Neural cell (in vitro differentiated cells): ENCODE measurements at regions not wholly inside any gene's neighbourhood (a gene's known extent, or its start where the extent isn't known, plus 50 kb on each side); places are given as distances from the start of the nearest gene placed in this dataset.

Experiments
- EZH2 ChIP-seq: fragments of 200-600, 300-800 bp; shearing (Covaris generic), sonication (generic); IDR thresholded peaks from 2 replicates; pipeline ENCODE4 v1.6.1; 2014; ENCODE audit warnings: antibody characterized with exemption, low read length, borderline replicate concordance, mild to moderate bottlenecking; ENCODE audit not compliant: insufficient read depth, poor library complexity, severe bottlenecking
- POLR2AphosphoS5 ChIP-seq: IDR thresholded peaks from 2 replicates; pipeline ENCODE4 v1.6.1; 2012
- TAF1 ChIP-seq: IDR thresholded peaks from 2 replicates; pipeline ENCODE4 v1.6.1; 2012; ENCODE audit warnings: low read depth
- TF ChIP-seq, protein P1 (sequence below): fragments of 450-650 bp; IDR thresholded peaks from 2 replicates; pipeline ENCODE4 v1.5.1; 2014; ENCODE audit warnings: antibody characterized with exemption, mild to moderate bottlenecking, moderate library complexity; ENCODE audit not compliant: poor library complexity, severe bottlenecking
- TF ChIP-seq, protein P2 (sequence below): IDR thresholded peaks from 2 replicates; pipeline ENCODE4 v1.6.1; 2012; ENCODE audit warnings: borderline replicate concordance

DNA sequence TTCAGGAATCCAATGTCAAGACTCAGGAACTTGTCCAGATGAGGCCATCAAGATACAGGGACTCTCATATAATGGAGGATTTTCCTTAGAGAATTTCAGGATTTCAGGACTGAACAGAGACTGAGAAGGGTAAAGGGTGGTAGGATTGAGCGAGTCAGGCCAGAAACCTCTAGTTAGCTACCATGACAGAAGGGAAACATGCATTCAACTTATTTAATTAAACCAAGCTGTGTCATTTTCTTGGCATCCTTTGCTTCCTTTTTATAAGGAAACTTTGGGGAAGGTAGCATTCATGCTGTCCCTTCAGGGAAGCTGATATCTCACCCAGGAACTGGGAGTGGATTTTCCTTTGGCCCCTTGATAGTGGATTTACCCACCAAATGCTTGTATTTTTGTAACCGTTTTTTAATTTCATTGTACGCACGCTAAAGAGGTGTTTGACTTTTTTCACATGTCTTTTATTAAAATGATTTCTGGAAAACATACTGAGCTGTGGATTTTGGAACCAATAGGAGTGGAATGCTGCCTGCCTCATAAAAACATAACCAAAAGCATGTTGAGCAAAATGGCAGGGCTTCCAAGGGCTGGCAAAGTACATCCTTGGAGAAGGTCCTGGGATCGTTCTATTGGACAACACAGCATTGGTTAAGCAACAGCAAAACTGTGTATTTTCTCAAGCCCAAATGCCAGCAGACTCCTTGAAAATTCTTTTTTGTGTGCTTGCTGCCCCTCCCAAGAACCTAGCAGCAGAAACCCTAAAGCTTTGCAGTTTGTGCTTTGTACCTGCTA is 104.5 kb downstream of the CXCL12 start:
- TF ChIP-seq POLR2AphosphoS5 (no peak), TAF1 (no peak), EZH2 (no peak)
- TF ChIP-seq, protein P1, sequence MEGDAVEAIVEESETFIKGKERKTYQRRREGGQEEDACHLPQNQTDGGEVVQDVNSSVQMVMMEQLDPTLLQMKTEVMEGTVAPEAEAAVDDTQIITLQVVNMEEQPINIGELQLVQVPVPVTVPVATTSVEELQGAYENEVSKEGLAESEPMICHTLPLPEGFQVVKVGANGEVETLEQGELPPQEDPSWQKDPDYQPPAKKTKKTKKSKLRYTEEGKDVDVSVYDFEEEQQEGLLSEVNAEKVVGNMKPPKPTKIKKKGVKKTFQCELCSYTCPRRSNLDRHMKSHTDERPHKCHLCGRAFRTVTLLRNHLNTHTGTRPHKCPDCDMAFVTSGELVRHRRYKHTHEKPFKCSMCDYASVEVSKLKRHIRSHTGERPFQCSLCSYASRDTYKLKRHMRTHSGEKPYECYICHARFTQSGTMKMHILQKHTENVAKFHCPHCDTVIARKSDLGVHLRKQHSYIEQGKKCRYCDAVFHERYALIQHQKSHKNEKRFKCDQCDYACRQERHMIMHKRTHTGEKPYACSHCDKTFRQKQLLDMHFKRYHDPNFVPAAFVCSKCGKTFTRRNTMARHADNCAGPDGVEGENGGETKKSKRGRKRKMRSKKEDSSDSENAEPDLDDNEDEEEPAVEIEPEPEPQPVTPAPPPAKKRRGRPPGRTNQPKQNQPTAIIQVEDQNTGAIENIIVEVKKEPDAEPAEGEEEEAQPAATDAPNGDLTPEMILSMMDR: no peak
- TF ChIP-seq, protein P2, sequence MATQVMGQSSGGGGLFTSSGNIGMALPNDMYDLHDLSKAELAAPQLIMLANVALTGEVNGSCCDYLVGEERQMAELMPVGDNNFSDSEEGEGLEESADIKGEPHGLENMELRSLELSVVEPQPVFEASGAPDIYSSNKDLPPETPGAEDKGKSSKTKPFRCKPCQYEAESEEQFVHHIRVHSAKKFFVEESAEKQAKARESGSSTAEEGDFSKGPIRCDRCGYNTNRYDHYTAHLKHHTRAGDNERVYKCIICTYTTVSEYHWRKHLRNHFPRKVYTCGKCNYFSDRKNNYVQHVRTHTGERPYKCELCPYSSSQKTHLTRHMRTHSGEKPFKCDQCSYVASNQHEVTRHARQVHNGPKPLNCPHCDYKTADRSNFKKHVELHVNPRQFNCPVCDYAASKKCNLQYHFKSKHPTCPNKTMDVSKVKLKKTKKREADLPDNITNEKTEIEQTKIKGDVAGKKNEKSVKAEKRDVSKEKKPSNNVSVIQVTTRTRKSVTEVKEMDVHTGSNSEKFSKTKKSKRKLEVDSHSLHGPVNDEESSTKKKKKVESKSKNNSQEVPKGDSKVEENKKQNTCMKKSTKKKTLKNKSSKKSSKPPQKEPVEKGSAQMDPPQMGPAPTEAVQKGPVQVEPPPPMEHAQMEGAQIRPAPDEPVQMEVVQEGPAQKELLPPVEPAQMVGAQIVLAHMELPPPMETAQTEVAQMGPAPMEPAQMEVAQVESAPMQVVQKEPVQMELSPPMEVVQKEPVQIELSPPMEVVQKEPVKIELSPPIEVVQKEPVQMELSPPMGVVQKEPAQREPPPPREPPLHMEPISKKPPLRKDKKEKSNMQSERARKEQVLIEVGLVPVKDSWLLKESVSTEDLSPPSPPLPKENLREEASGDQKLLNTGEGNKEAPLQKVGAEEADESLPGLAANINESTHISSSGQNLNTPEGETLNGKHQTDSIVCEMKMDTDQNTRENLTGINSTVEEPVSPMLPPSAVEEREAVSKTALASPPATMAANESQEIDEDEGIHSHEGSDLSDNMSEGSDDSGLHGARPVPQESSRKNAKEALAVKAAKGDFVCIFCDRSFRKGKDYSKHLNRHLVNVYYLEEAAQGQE: no peak
